Natural killer cell (primary cell): ENCODE measurements at regions not wholly inside any gene's neighbourhood (a gene's known extent, or its start where the extent isn't known, plus 50 kb on each side); places are given as distances from the start of the nearest gene placed in this dataset.

Experiments
- ATAC-seq, 3 donors: fragments of 150-1000 bp in 2 of 3; fragments of 200-7000 bp in 1 of 3; cut with Tn5 transposase; 1 replicate in 1 of 3; 2 replicates in 2 of 3; pipeline ENCODE4 v1.10.0; 2021; ENCODE audit warnings: mild to moderate bottlenecking in 2 of 3, moderate library complexity in 2 of 3
- DNase-seq, 2 donors: peaks; one replicate each; pipeline versions ENCODE4 v3.0.0 to v3.0.0-alpha.2; 2013 to 2021; ENCODE audit warnings: mixed read lengths in 1 of 2
- H3K27ac ChIP-seq: one replicate; pipeline ENCODE4 v1.5.1; 2013; ENCODE audit warnings: mild to moderate bottlenecking, low read length
- H3K27me3 ChIP-seq: one replicate; pipeline ENCODE4 v1.6.1; 2013; ENCODE audit warnings: low read length; ENCODE audit not compliant: control insufficient read depth, insufficient read depth
- H3K36me3 ChIP-seq: one replicate; pipeline ENCODE4 v1.6.1; 2013; ENCODE audit warnings: low read length; ENCODE audit not compliant: control insufficient read depth, insufficient read depth
- H3K4me1 ChIP-seq: one replicate; pipeline ENCODE4 v1.6.1; 2013; ENCODE audit warnings: low read length; ENCODE audit not compliant: control insufficient read depth, insufficient read depth
- H3K4me3 ChIP-seq: one replicate; pipeline ENCODE4 v1.5.1; 2013; ENCODE audit warnings: low read length
- H3K9me3 ChIP-seq: one replicate; pipeline ENCODE4 v1.6.1; 2013; ENCODE audit warnings: low read length; ENCODE audit not compliant: control insufficient read depth, insufficient read depth
- H3K27ac Mint-ChIP-seq, 2 donors: one replicate each; pipeline ENCODE4 v1.8.0; 2022; ENCODE audit warnings: mild to moderate bottlenecking in 2 of 2, mixed read lengths in 2 of 2, moderate library complexity in 1 of 2
- H3K27me3 Mint-ChIP-seq, 2 donors: one replicate each; pipeline ENCODE4 v1.8.0; 2022; ENCODE audit warnings: low read depth in 2 of 2, mixed read lengths in 2 of 2
- H3K36me3 Mint-ChIP-seq: one replicate; pipeline ENCODE4 v1.8.0; 2022; ENCODE audit warnings: mixed read lengths
- H3K4me1 Mint-ChIP-seq, 2 donors: one replicate each; pipeline ENCODE4 v1.8.0; 2022; ENCODE audit warnings: mixed read lengths in 2 of 2
- H3K4me3 Mint-ChIP-seq: one replicate; pipeline ENCODE4 v1.8.0; 2022; ENCODE audit warnings: mild to moderate bottlenecking, moderate library complexity, mixed read lengths
- H3K9me3 Mint-ChIP-seq, 2 donors: one replicate each; pipeline ENCODE4 v1.8.0; 2022; ENCODE audit warnings: mixed read lengths in 2 of 2
- CTCF ChIP-seq: fragments of 200-600 bp; IDR thresholded peaks from one replicate; pipeline ENCODE4 v1.8.0; 2022; ENCODE audit warnings: antibody characterized with exemption
- WGBS: methylation state at CpG from one replicate; pipeline ENCODE4 v1.1.7; 2013; ENCODE audit warnings: missing lambda C conversion rate; ENCODE audit not compliant: insufficient coverage; 5-methylcytosine and 5-hydroxymethylcytosine counted together
- intact Hi-C: fragments of 100-400 bp; cut with micrococcal nuclease; formaldehyde crosslinking; loops from one replicate; pipeline ENCODE4 v1.14.2; 2022

- H3K4me1 ChIP-seq = no peaks in the 10 kb centered on the region
- 93% methylated on average over 7 of the region's 7 CpGs for WGBS
- H3K9me3 ChIP-seq = no peaks in the 10 kb centered on the region
- H3K27ac Mint-ChIP-seq = no peak overlapping the region
- intact Hi-C loops = no loop called here
- no peak for TF ChIP-seq CTCF
- no peaks in the 10 kb centered on the region for H3K36me3 Mint-ChIP-seq
- H3K9me3 Mint-ChIP-seq = no peaks in the 10 kb centered on the region
- ATAC-seq = no peak
- H3K27ac ChIP-seq = no peak overlapping the region
- no peaks in the 10 kb centered on the region for H3K4me1 Mint-ChIP-seq
- no peaks in the 10 kb centered on the region for H3K27me3 ChIP-seq
- no peak for DNase-seq
- H3K36me3 ChIP-seq = no peaks in the 10 kb centered on the region
- no peak overlapping the region for H3K4me3 Mint-ChIP-seq
- peaks cover 21 to 23% of the 10 kb centered on the region in 2 donors for H3K27me3 Mint-ChIP-seq
- no peak overlapping the region for H3K4me3 ChIP-seq
These were observed 99.2 kb upstream of the CASZ1 start for GRCh38 chr1:10895621-10896020.

GRCh38 chr1:10896673-10897072, 100.2 kb upstream of the CASZ1 start:
- Mint-ChIP-seq H3K27ac (no peak overlapping the region), H3K4me1 (no peaks in the 10 kb centered on the region), H3K36me3 (no peaks in the 10 kb centered on the region), H3K4me3 (no peak overlapping the region), H3K9me3 (no peaks in the 10 kb centered on the region), H3K27me3 (peaks cover 10 to 14% of the 10 kb centered on the region in 2 donors)
- DNase-seq (no peak), ATAC-seq (no peak)
- no peaks in the 10 kb centered on the region for H3K4me1 ChIP-seq
- no peak for TF ChIP-seq CTCF
- 57% methylated on average over 5 of the region's 5 CpGs for WGBS
- no peaks in the 10 kb centered on the region for H3K27me3 ChIP-seq
- no peak overlapping the region for H3K27ac ChIP-seq
- no peaks in the 10 kb centered on the region for H3K36me3 ChIP-seq
- no peaks in the 10 kb centered on the region for H3K9me3 ChIP-seq
- no peak overlapping the region for H3K4me3 ChIP-seq
- intact Hi-C loops = no loop called here

DNA sequence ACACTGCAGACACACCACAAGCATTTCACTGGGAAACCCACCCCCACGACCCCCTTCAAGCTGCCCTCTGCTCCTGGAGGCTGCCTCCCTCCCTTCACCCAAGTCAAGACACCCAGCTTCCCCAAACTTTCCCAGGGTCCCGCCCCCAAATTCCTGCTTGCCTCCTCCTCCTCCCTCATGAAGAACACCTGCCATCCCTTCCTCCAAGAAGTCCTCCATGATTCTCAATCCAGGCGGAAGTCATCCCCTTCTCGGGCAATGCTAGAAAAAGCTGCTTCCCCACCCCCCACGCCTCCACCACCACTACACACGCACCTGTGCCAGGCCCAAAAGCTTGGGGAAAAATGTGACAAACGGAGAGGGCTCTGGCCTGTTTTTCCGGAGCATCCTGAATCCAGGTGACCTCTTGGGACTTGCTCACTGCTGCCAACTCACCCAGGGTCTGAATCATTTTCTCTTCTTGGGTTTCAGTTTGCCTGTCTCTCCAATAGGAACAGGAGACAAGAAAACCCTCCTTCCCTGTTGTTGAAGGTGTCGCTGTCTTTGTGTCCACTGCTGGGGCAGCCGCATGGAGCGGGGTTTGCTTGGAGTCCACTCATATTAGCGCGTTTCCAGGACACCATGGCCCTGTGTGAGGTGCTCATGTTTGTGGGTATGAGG, 101.0 kb upstream of the CASZ1 start:
- no peak for TF ChIP-seq CTCF
- Mint-ChIP-seq H3K4me3 (no peak overlapping the region), H3K27me3 (peaks cover 3 to 8% of the 10 kb centered on the region in 2 donors), H3K4me1 (no peaks in the 10 kb centered on the region), H3K36me3 (no peaks in the 10 kb centered on the region), H3K27ac (no peak overlapping the region), H3K9me3 (no peaks in the 10 kb centered on the region)
- WGBS = 86% methylated on average over 13 of the region's 13 CpGs
- DNase-seq (no peak), ATAC-seq (no peak)
- Histone ChIP-seq H3K4me3 (no peak overlapping the region), H3K9me3 (no peaks in the 10 kb centered on the region), H3K27ac (no peak overlapping the region), H3K4me1 (no peaks in the 10 kb centered on the region), H3K36me3 (no peaks in the 10 kb centered on the region), H3K27me3 (no peaks in the 10 kb centered on the region)
- intact Hi-C loops = no loop called here
